NCI-H446 treated with DMSO at 0.1 percent for 48 hours (cell line): ENCODE measurements at regions not wholly inside any gene's neighbourhood (a gene's known extent, or its start where the extent isn't known, plus 50 kb on each side); places are given as distances from the start of the nearest gene placed in this dataset.

Source experiments
- DNase-seq: peaks from one replicate; lab custom pipeline; 2025; lab: John Stamatoyannopoulos, UW

- DNase-seq: no peak
Measured at GRCh38 chr11:43575913-43576310, 104.6 kb upstream of the HSD17B12 start.

DNA sequence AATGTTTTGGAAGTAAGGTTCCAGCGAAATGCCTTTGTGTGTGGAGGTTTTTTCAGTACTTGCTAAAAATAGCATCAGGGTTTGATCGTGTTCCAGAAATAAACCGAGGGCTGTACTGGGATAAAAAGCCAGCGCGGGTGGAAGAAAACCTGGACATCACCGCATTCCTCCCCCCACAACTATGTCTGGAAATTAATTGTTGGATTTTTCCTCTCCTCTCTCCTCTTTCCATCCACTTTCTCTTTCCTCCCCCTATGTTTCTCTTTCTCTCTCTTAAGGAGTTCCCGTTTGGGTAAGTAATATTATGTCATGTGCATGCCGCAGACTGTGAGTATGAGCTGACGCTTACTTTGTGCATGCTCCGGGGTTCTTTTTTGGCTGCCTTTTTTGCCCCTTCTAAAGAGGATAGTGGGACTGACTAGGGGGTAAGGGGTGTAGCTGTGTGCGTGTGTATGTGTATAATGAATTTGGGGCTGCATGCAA is 104.2 kb upstream of the HSD17B12 start:
- no peak for DNase-seq

DNA sequence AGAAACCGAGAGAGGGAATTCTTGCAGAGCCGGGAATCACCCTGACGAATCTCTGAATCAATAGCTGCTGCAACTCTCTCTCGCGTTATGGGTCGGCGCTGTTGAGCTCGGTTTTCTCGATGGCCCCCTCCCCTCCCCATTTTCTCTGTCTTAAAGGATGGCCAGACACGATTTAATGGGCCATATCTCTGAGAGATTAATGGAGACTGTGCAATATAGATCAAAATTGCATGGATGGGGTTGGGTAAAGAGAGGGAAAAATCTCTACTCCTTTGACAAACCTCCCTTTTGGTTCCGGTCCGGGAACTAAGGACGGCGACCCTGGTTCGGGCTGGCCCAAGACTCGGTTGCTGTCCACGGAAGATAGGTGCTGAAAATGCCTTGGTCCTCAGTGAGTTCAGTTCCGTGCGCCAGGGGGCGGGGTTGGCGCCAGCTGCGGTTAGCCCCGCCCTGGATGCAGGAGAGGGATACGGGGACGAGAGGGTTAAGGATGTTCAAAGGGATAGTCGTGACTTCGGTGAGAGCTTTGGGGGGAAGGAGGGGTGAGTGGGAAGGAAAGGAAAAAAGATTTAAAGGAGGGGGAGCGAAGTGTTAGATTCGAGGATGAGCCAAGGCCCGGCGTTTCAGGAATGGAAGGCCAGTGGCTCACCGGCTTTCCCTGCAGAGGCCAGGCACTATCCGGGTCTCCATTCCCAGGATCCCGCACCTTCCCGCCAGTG is 103.6 kb upstream of the HSD17B12 start:
- no peak for DNase-seq

DNA sequence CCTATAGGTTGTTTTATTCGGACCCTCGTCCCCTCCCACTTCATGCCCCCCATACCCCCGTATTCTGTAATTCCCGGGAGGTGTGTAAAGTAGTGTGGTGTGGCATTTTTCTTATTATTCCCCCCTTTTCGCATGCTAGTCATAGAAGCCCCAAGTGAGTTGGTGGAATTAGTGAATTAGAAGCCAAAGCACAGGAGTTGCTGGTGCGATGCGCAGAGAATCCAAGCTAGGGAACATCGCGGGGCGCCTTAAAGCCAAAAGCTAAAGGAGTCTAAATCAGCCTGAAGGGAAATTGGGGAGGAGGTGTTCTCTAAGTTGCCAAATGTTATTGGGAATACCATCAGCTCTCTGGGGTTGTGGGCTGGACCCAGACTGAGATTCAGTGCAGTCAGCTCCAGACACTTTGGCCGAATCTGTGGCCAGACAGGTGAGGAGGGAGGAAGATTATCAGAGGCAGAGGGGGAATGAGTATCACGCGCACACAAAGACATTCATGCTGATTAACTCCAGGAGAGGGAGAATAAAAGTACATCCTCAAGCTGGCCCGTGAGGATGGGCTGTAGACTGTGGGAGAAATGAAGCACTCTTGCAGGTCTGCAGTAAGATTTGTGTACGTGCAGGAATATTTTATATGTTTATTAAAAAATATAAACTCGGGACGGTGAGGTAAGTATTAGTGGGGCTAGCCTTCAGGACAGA is 102.8 kb upstream of the HSD17B12 start:
- no peak for DNase-seq

GRCh38 chr11:43578346-43579170 is 102.0 kb upstream of the HSD17B12 start:
- no peak for DNase-seq

- no peak for DNase-seq
Measured at GRCh38 chr11:43579171-43579918, 101.2 kb upstream of the HSD17B12 start.

DNA sequence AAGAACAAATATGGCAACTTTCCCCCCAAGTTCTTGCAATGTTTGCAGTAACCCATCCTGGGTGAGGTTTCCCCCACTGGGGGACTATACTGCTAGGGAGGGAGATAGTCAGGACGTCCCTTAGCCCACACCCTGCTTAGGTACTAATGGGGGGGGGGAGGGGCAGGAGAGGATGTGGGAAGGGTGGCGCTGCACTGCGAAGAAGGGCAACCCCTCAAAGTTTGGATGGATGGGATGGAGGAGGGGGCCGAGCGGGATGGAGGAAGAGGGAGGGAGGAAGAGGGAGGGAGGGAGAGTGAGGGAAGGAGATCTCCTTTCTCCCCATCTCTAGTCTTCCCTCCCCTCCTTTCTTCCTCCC is 100.6 kb upstream of the HSD17B12 start:
- DNase-seq: no peak

DNA sequence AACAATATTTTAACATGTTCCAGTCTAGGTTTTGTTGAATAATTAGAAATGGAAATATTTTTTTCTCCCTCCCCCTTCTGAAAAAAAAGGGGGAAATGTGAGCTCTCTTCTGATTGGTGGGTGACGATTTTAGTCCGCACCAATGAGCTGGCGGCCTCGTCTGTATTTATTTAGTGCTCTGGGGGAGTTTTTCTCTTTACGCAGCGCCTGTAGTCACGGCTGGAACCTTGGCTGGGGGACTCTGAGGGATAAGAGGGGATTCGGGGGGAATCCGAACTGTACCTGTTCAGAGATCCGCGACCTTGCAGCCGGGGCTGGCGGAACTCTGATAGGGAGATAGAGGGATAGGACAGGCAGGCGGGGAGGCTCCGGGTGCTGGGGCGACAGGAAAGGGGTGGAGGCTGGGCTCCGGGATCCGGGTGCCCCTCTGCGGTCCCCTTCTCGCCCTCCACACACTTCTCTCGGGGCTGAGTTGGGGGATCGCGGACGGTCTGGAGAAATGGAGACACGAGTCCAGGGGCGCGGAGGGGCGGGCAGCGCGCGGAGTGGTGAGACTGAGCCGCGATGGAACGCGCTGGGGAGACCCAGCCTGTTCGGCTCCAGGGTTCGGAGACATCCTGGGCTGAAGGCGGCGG is 99.7 kb upstream of the HSD17B12 start:
- DNase-seq: no peak

- no peak for DNase-seq
Measured at GRCh38 chr11:43581370-43582023, 99.0 kb upstream of the HSD17B12 start.

DNA sequence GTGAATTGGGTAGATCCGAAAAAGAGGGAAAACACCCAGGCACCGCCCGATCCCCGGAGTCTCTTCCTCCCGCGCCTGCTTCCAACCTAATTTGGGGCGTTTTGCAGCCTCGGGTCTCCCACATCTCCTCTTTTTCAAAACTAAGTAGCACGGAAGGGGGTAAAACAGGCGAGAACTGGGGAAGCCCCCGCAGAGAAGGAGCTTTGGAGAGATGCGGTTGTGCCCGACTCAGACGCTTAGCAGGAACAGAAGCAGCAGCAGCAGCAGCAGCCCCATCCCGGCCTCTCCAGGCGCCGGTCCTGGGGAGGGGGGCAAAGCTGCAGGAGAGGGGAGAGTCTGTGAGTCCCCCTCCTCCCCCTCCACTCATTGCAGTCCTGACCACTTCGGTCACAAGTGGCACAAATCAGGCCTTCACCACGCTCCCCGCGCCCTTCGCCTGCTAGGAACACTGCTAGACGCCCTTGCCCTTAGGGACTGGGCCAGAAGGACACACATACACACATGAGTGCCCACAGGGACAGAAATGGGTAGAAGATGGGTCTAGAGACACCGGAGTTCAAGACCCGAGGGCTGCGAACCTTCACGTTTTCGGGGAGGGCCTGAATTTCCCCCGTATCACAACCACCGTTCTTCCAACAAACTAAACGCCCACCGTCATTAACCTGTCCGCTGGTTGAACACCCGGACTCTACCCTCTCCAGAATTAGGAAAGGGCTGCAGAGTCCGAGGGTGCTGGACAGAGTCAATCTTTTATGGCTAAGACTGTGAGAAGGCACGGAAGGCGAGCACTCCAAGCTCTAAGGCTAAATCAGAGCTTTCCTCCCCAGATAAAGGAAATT is 98.3 kb upstream of the HSD17B12 start:
- DNase-seq: no peak

GRCh38 chr11:43582863-43583462 is 97.6 kb upstream of the HSD17B12 start:
- no peak for DNase-seq

GRCh38 chr11:43583548-43583947 is 97.0 kb upstream of the HSD17B12 start:
- DNase-seq: no peak

DNA sequence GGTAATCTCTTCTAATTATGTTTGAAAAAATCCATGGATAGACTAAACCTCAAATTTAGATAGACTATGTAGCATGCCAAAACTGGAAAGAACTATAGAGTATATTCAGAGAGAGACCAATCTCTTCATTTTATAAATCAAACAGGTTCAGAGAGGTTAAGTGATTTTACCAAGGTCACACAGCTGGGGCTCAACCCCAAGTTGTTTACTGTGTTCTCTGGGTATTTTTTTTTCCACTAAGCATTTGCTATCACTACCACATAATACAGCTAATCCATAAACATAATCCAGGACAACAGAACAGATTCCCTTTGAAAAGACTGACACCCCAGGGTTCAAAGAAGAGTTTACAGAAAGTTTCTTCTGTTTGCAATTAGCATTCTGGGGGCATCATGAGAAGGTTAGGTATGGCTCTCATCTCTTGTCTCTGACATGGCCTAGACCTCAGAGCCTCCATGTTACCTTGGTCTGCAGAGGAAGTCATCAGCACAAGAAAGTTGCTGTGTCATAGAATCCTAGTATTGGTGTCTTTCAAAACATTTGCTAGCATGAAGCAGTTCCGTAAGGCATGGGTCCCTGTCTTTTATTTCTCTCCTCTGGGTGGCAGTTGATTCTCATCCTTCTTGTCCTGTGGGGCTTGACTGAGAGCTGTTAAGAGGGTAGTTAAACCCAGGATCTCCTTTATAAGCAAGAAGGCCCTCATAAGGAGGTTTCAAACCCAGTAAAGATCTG is 94.5 kb upstream of the HSD17B12 start:
- DNase-seq: no peak

DNA sequence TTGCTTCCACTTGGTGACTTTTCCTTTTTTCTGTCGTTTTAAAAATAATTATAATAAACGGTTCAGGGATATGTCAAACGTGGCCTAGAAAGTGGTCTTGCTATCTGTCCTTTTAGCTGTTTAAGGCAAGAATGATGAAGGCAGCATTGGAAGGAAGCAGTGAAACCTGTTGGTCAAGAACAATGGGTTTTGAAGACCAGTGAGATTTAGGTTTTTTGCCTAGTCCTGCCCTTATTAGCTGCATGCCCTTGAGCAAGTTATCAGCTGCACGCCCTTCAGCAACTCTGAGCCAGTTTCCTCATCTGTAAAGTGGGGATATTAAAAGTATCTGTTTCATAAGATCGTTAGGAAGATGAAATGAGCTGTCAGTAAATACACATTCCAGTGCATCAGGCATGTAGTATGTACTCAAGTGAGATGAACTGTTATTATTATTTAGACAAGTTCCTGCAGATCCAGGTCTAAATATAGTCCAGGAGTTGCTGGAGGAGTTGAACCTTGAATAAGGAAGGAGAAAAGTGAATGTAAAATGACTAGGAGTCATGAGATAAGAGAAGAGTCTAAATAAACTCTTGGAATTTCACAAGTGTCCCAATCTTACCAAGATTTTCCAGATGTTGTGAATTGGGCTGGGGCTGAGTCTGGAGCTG is 90.8 kb upstream of the HSD17B12 start:
- DNase-seq: no peak

DNA sequence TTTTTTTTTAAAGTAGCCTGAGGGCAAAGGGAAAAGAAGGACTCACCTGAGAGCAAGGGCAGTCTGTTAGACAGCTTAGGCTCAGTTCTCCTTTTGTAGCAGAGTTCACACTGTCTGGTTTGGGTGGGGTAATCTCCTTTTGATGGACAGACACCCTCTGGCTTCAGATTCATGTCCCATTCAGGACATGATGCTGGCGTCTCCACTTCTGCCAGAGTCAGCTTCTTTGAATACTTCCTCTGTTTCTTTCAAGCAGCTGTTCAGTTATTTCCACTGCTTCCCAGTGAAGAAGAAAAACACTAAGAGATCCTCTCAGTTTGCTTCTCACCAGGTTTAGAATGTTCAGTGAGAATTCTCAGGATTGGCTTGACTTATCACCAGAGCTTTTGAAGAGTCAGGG is 79.0 kb upstream of the HSD17B12 start:
- DNase-seq: no peak

GRCh38 chr11:43602670-43603069 is 77.9 kb upstream of the HSD17B12 start:
- no peak for DNase-seq

- no peak for DNase-seq
Measured at GRCh38 chr11:43614214-43614613, 66.3 kb upstream of the HSD17B12 start.

DNA sequence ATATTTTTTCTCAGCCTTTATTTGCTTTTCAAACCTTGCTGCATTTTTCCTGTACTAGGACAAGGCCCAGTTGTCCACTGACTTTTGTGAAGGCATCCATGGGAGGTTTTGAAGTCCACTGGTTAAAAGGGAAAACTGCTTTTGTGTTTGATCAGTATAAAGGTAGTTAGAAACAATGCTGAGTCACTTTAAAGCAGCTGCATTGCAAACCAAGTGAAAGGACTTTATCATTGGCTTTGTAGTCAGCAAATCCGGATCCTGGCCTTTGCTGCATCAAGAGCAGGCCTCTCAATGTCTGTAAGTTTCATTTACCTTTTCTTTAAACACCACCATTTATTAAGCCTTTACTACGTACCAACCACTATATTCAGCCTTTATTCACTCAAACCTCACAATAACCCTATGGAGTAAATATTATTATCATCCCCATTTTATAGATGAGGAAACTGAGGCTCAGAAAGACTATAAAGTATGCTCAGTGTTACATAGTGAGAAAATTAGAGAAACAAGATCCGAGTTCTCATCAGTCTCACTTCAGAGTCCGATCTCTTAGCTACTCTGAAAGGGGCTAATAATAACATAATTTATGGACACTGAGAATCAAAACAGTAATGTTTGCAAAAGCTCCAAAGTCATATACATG is 60.6 kb upstream of the HSD17B12 start:
- DNase-seq: no peak
